Right lobe of liver (tissue), 4 donors: ENCODE measurements at regions not wholly inside any gene's neighbourhood (a gene's known extent, or its start where the extent isn't known, plus 50 kb on each side); places are given as distances from the start of the nearest gene placed in this dataset.

Experiments
- POLR2A ChIP-seq: fragments of 450-650 bp; IDR thresholded peaks from one replicate; pipeline ENCODE4 v1.6.1; 2017; ENCODE audit warnings: antibody characterized with exemption, mild to moderate bottlenecking
- TF ChIP-seq, protein P1 (sequence below), 4 donors: fragments of 200-600 bp in 3 of 4; fragments of 450-650 bp in 1 of 4; IDR thresholded peaks; one replicate each; pipeline versions ENCODE4 v1.5.1 to v1.8.0; 2016 to 2022; ENCODE audit warnings: antibody characterized with exemption in 4 of 4, mild to moderate bottlenecking in 2 of 4
- donor health status: DM: no; HTN: no; CAD: no.
- donor health status: DM: no; HTN: no; CAD: no.
- donor health status: DM: no; HTN: yes; CAD: no.

- TF ChIP-seq, protein P1, sequence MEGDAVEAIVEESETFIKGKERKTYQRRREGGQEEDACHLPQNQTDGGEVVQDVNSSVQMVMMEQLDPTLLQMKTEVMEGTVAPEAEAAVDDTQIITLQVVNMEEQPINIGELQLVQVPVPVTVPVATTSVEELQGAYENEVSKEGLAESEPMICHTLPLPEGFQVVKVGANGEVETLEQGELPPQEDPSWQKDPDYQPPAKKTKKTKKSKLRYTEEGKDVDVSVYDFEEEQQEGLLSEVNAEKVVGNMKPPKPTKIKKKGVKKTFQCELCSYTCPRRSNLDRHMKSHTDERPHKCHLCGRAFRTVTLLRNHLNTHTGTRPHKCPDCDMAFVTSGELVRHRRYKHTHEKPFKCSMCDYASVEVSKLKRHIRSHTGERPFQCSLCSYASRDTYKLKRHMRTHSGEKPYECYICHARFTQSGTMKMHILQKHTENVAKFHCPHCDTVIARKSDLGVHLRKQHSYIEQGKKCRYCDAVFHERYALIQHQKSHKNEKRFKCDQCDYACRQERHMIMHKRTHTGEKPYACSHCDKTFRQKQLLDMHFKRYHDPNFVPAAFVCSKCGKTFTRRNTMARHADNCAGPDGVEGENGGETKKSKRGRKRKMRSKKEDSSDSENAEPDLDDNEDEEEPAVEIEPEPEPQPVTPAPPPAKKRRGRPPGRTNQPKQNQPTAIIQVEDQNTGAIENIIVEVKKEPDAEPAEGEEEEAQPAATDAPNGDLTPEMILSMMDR (IDR thresholded peaks at IDR 0.05): no peak
- TF ChIP-seq POLR2A: no peak
These were observed 200.0 kb downstream of the MANEA start for GRCh38 chr6:95777338-95777737.
